ENCODE measurements at regions not wholly inside any gene's neighbourhood (a gene's known extent, or its start where the extent isn't known, plus 50 kb on each side); places are given as distances from the start of the nearest gene placed in this dataset.

DNA sequence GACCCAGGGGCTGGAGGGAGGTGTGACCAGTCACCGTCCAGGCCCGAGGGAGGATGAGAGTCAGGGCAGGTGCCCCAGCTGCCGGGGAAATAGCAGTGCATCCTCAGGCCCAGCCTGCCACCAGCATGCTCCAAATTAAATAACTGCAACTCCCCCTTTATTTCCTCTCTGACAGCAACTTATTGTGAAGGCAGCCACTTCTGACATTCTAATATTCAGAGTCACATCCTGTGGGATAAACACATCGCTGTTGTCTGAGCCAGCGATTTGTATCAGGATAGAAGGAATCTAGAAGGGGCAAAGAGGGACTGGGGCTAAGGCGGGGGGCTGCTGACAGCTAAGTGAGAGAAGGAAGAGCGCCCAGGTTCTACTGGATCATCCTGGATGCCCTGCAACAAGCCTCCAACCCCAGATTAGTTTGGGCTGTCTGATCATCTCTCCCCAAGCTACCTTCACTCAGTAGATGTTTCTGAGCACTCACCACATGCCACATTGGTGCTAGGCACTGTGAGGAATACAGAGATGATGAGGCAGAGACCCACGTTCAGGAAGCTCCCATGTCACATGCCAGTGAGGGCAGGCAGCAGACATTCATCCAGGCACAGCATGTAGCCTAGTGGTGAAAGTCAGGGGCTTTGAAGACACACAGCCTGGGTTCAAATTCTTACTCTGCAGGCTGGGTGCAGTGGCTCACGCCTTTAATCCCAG is 214.1 kb downstream of the BUD13 start:
- TF ChIP-seq EZH2phosphoT487 (IDR thresholded peaks at IDR 0.05) (no peak), EZH2 (IDR thresholded peaks at IDR 0.05) (no peak)
- TF ChIP-seq, protein P1, sequence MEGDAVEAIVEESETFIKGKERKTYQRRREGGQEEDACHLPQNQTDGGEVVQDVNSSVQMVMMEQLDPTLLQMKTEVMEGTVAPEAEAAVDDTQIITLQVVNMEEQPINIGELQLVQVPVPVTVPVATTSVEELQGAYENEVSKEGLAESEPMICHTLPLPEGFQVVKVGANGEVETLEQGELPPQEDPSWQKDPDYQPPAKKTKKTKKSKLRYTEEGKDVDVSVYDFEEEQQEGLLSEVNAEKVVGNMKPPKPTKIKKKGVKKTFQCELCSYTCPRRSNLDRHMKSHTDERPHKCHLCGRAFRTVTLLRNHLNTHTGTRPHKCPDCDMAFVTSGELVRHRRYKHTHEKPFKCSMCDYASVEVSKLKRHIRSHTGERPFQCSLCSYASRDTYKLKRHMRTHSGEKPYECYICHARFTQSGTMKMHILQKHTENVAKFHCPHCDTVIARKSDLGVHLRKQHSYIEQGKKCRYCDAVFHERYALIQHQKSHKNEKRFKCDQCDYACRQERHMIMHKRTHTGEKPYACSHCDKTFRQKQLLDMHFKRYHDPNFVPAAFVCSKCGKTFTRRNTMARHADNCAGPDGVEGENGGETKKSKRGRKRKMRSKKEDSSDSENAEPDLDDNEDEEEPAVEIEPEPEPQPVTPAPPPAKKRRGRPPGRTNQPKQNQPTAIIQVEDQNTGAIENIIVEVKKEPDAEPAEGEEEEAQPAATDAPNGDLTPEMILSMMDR (IDR thresholded peaks at IDR 0.05): no peak
